Suprapubic skin (tissue), 4 donors: ENCODE measurements at regions not wholly inside any gene's neighbourhood (a gene's known extent, or its start where the extent isn't known, plus 50 kb on each side); places are given as distances from the start of the nearest gene placed in this dataset.

ENCODE experiments used
- DNase-seq, 2 donors: peaks; one replicate each; pipeline ENCODE4 v3.0.0-alpha.2; 2019; ENCODE audit warnings: low spot score in 2 of 2
- H3K27ac ChIP-seq: fragments of 200-600 bp; sonication (generic); one replicate; pipeline ENCODE4 v1.5.1; 2019
- H3K27me3 ChIP-seq: fragments of 200-600 bp; sonication (generic); one replicate; pipeline ENCODE4 v1.5.1; 2019
- H3K36me3 ChIP-seq: fragments of 200-600 bp; sonication (generic); one replicate; pipeline ENCODE4 v1.5.1; 2019
- H3K4me1 ChIP-seq: fragments of 200-600 bp; sonication (generic); one replicate; pipeline ENCODE4 v1.5.1; 2019
- H3K4me3 ChIP-seq: fragments of 200-600 bp; sonication (generic); one replicate; pipeline ENCODE4 v1.5.1; 2019; ENCODE audit warnings: mild to moderate bottlenecking
- H3K9me3 ChIP-seq: fragments of 200-600 bp; sonication (generic); one replicate; pipeline ENCODE4 v1.5.1; 2019
- CTCF ChIP-seq, 2 donors: fragments of 200-600 bp in 1 of 2; fragments of 450-650 bp in 1 of 2; sonication (generic) in 1 of 2; IDR thresholded peaks; one replicate each; pipeline ENCODE4 v1.5.1; 2016 to 2019; ENCODE audit warnings: antibody characterized with exemption in 2 of 2, mild to moderate bottlenecking in 1 of 2, moderate library complexity in 1 of 2
- EP300 ChIP-seq: sonication (generic); formaldehyde crosslinking; IDR thresholded peaks from one replicate; pipeline ENCODE4 v1.6.1; 2017; ENCODE audit warnings: antibody characterized with exemption
- POLR2A ChIP-seq, 2 donors: fragments of 450-650 bp; IDR thresholded peaks; one replicate each; pipeline ENCODE4 v1.6.1; 2017; ENCODE audit warnings: antibody characterized with exemption in 2 of 2, mild to moderate bottlenecking in 2 of 2, moderate library complexity in 2 of 2
- POLR2AphosphoS5 ChIP-seq, 3 donors: sonication (generic); formaldehyde crosslinking; IDR thresholded peaks; one replicate each; pipeline ENCODE4 v1.6.1; 2017; ENCODE audit warnings: antibody characterized with exemption in 3 of 3
- WGBS: methylation state at CpG from one replicate; pipeline ENCODE4 v1.1.5; 2018; 5-methylcytosine and 5-hydroxymethylcytosine counted together

- 85% methylated on average over 4 of the region's 4 CpGs for WGBS
- Histone ChIP-seq H3K4me3 (no peak overlapping the region), H3K36me3 (no peaks in the 10 kb centered on the region), H3K27ac (no peak overlapping the region), H3K4me1 (no peaks in the 10 kb centered on the region), H3K27me3 (no peaks in the 10 kb centered on the region), H3K9me3 (no peaks in the 10 kb centered on the region)
- no peak for DNase-seq
- TF ChIP-seq CTCF (IDR thresholded peaks at IDR 0.05) (no peak), POLR2AphosphoS5 (IDR thresholded peaks at IDR 0.05) (no peak), POLR2A (IDR thresholded peaks at IDR 0.05) (no peak), EP300 (no peak)
Measured at GRCh38 chr12:70165450-70165849, 77.8 kb upstream of the CNOT2 start.

GRCh38 chr12:70176290-70176689, 66.9 kb upstream of the CNOT2 start:
- no peak overlapping the region for H3K4me3 ChIP-seq
- DNase-seq = no peak
- no peaks in the 10 kb centered on the region for H3K9me3 ChIP-seq
- H3K4me1 ChIP-seq = no peaks in the 10 kb centered on the region
- H3K27ac ChIP-seq = no peak overlapping the region
- no peaks in the 10 kb centered on the region for H3K36me3 ChIP-seq
- H3K27me3 ChIP-seq = no peaks in the 10 kb centered on the region
- TF ChIP-seq EP300 (no peak), POLR2AphosphoS5 (IDR thresholded peaks at IDR 0.05) (no peak), POLR2A (IDR thresholded peaks at IDR 0.05) (no peak), CTCF (IDR thresholded peaks at IDR 0.05) (no peak)

- WGBS = 46% methylated on average over 1 of the region's 1 CpG
- TF ChIP-seq CTCF (IDR thresholded peaks at IDR 0.05) (no peak), POLR2A (IDR thresholded peaks at IDR 0.05) (no peak), POLR2AphosphoS5 (IDR thresholded peaks at IDR 0.05) (no peak), EP300 (no peak)
- Histone ChIP-seq H3K36me3 (no peaks in the 10 kb centered on the region), H3K4me3 (no peak overlapping the region), H3K27ac (peak overlapping the region; percentile 6), H3K4me1 (no peaks in the 10 kb centered on the region), H3K9me3 (no peaks in the 10 kb centered on the region), H3K27me3 (no peaks in the 10 kb centered on the region)
- DNase-seq = no peak
Measured at GRCh38 chr12:70177631-70178030, 65.6 kb upstream of the CNOT2 start.

- no peaks in the 10 kb centered on the region for H3K4me1 ChIP-seq
- H3K27ac ChIP-seq = peak overlapping the region; percentile 6
- no peaks in the 10 kb centered on the region for H3K36me3 ChIP-seq
- TF ChIP-seq CTCF (IDR thresholded peaks at IDR 0.05) = no peak
- TF ChIP-seq EP300 = no peak
- TF ChIP-seq POLR2A (IDR thresholded peaks at IDR 0.05) = no peak
- no peak for TF ChIP-seq POLR2AphosphoS5 (IDR thresholded peaks at IDR 0.05)
- DNase-seq = no peak
- H3K4me3 ChIP-seq = no peak overlapping the region
- H3K27me3 ChIP-seq = no peaks in the 10 kb centered on the region
- WGBS = 54% methylated on average over 1 of the region's 1 CpG
- no peaks in the 10 kb centered on the region for H3K9me3 ChIP-seq
Measured at GRCh38 chr12:70178038-70178437, 65.2 kb upstream of the CNOT2 start.

GRCh38 chr12:70180130-70180529, 63.1 kb upstream of the CNOT2 start:
- no peak overlapping the region for H3K4me3 ChIP-seq
- whole genome bisulfite sequencing = 77% methylated on average over 3 of the region's 3 CpGs
- no peaks in the 10 kb centered on the region for H3K36me3 ChIP-seq
- TF ChIP-seq CTCF (IDR thresholded peaks at IDR 0.05) (no peak), EP300 (no peak), POLR2AphosphoS5 (IDR thresholded peaks at IDR 0.05) (no peak), POLR2A (IDR thresholded peaks at IDR 0.05) (no peak)
- no peak overlapping the region for H3K27ac ChIP-seq
- DNase-seq = no peak
- no peaks in the 10 kb centered on the region for H3K9me3 ChIP-seq
- no peaks in the 10 kb centered on the region for H3K27me3 ChIP-seq
- H3K4me1 ChIP-seq = no peaks in the 10 kb centered on the region
